Erythroblast (primary cell): ENCODE measurements at regions not wholly inside any gene's neighbourhood (a gene's known extent, or its start where the extent isn't known, plus 50 kb on each side); places are given as distances from the start of the nearest gene placed in this dataset.

Experiments
- GATA1 ChIP-seq: IDR thresholded peaks from 2 replicates; pipeline ENCODE4 v1.6.1; 2011; ENCODE audit warnings: low read depth, mild to moderate bottlenecking, control low read depth, low read length, moderate library complexity
- POLR2A ChIP-seq: IDR thresholded peaks from 2 replicates; pipeline ENCODE4 v1.6.1; 2011; ENCODE audit warnings: mild to moderate bottlenecking, low read length

GRCh38 chr11:109553284-109553683 lies 131.3 kb downstream of the C11orf87 start:
- TF ChIP-seq POLR2A (no peak), GATA1 (no peak)
